ENCODE measurements at regions not wholly inside any gene's neighbourhood (a gene's known extent, or its start where the extent isn't known, plus 50 kb on each side); places are given as distances from the start of the nearest gene placed in this dataset.

DNA sequence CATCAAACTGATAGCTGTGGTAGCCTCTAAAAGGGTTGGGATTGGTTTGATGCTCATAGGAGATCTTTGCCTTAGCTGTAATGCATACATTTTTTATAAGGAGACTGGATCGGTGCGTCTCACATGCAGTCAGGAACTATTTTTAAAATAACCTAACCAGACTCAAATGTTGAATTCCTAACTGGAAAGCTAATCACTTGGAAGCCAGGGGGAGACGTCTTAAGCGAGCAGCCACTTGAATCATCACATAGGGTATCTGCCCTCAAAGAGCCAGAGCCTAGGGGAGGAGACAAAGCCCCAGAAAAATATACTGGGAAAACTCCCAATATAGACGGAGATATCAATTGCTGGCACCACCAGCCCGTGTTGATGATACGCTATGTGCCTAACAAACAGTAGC, 61.7 kb upstream of the PUM1 start:
- no peaks in the 10 kb centered on the region for H3K9me3 ChIP-seq
- no peak overlapping the region for H3K4me3 ChIP-seq
- peak; percentile 63 for DNase-seq
- no peaks in the 10 kb centered on the region for H3K36me3 ChIP-seq
- no peaks in the 10 kb centered on the region for H3K27me3 ChIP-seq

DNA sequence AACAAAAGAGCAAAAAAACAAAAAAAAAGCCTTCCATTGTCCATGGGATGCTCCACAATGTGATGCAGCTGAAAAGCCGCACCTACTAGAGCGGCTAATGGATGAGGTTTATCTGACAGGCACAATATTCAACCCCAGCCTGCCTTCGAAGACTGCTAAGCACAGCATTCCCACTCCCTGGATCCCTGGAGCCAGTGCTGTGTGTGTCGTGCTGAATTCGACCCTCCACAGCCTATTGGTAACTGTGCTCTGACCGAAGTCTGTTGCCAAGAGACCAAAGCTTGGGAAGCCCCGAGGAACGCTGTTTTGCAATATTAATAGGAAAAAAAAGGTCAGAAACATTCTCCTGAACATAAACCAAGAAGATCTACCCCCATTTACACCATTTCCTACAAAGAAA, 57.2 kb upstream of the PUM1 start:
- Histone ChIP-seq H3K4me3 (no peak overlapping the region), H3K9me3 (no peaks in the 10 kb centered on the region), H3K27me3 (no peaks in the 10 kb centered on the region), H3K36me3 (no peaks in the 10 kb centered on the region)
- no peak for DNase-seq

DNA sequence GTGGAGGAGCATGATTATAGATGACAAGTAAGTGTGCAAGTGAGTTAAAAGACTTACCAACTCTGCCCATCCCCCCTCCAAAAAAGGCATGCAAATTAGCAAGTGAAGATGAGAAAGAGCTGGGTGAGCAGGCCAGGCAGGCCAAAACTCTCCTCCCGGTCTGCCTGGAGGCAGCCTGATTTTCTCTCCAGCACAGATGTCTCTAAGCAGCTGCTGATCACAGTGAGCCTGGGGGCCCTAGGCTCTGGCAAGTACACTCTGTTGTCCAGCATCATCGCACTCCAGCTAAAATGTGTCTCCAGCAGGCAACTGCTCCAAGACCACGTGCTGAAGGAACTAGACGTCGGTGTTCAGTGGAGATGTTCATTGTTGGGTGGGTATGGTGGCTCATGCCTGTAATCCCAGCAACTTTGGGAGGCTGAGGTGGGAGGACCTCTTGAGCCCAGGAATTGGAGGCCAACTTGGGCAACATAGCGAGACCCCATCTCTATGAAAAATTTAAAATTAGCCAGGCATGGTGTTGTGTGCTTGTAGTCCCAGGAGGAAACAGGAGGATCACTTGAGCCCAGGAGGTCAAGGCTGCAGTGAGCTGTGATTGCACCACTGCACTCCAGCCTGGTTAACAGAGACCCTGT, 56.7 kb upstream of the PUM1 start:
- H3K4me3 ChIP-seq = no peak overlapping the region
- no peaks in the 10 kb centered on the region for H3K9me3 ChIP-seq
- H3K36me3 ChIP-seq = no peaks in the 10 kb centered on the region
- H3K27me3 ChIP-seq = no peaks in the 10 kb centered on the region
- no peak for DNase-seq

DNA sequence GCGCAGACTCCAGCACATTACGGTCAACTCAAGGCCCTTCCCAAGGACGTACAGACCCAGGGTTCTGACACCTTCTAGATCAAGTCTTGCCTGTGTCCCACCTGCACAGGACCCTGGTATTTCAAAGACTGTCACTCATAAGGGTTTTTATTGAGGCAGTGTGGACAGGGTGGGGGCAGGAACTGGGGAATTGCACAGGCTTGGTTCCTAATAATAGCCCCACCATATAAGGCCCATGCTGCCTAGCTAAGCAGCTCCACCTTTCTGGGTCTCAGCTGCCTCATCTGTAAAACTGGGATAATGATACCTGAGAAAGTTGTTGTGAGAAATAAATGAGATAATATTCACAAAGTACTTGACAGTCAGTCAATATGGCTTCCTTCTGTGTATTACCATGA, 55.3 kb upstream of the PUM1 start:
- H3K36me3 ChIP-seq = no peaks in the 10 kb centered on the region
- H3K4me3 ChIP-seq = no peak overlapping the region
- H3K27me3 ChIP-seq = no peaks in the 10 kb centered on the region
- no peaks in the 10 kb centered on the region for H3K9me3 ChIP-seq
- no peak for DNase-seq

DNA sequence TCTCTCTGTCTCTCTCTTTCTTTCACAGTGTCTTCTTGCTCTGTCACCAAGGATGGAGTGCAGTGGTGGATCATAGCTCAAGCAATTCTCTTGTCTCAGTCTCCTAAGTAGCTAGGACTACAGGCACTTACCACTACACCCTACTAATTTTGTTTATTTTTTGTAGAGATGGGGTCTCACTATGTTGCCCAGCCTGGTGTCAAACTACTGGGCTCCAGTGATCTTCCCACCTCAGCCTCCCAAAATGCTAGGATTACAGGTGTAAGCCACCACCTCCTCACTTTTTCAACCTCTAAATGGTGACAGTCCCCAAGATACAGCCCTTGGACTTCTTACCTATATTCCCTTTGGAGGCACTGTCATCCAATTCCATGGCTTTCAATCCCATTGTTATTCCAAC, 50.5 kb upstream of the PUM1 start:
- DNase-seq = no peak
- no peak overlapping the region for H3K4me3 ChIP-seq

More for the DNA sequence above, 50.5 kb upstream of the PUM1 start:
- Histone ChIP-seq H3K36me3 (no peaks in the 10 kb centered on the region), H3K27me3 (no peaks in the 10 kb centered on the region), H3K9me3 (no peaks in the 10 kb centered on the region)
